VCaP (cell line): ENCODE measurements at regions not wholly inside any gene's neighbourhood (a gene's known extent, or its start where the extent isn't known, plus 50 kb on each side); places are given as distances from the start of the nearest gene placed in this dataset.

Source experiments
- H3K27ac ChIP-seq: fragments of 450-650 bp; 2 replicates; pipeline ENCODE4 v1.5.1; 2017
- CTCF ChIP-seq: fragments of 450-650 bp; conservative IDR thresholded peaks from 2 replicates; pipeline ENCODE4 v1.5.1; 2017; ENCODE audit warnings: mild to moderate bottlenecking, moderate library complexity

- TF ChIP-seq CTCF: no peak
- H3K27ac ChIP-seq: no peak overlapping the region
Measured at GRCh38 chr11:43129329-43129728, 182.5 kb upstream of the API5 start.

- H3K27ac ChIP-seq: no peak overlapping the region
- TF ChIP-seq CTCF: peak; percentile 77
Measured at GRCh38 chr11:43130616-43131015, 181.2 kb upstream of the API5 start.

GRCh38 chr11:43135966-43136534 lies 175.7 kb upstream of the API5 start:
- no peak overlapping the region for H3K27ac ChIP-seq
- TF ChIP-seq CTCF: no peak

- no peak for TF ChIP-seq CTCF
- no peak overlapping the region for H3K27ac ChIP-seq
Measured at GRCh38 chr11:43138621-43139140, 173.1 kb upstream of the API5 start.

GRCh38 chr11:43145653-43146052 lies 166.1 kb upstream of the API5 start:
- no peak overlapping the region for H3K27ac ChIP-seq

GRCh38 chr11:43150697-43151096 lies 161.1 kb upstream of the API5 start:
- TF ChIP-seq CTCF: no peak
- H3K27ac ChIP-seq: no peak overlapping the region

More at GRCh38 chr11:43145653-43146052, 166.1 kb upstream of the API5 start:
- TF ChIP-seq CTCF: no peak

GRCh38 chr11:43164831-43165230 lies 147.0 kb upstream of the API5 start:
- no peak for TF ChIP-seq CTCF
- H3K27ac ChIP-seq: no peak overlapping the region
